Skin epidermis (tissue), 12 donors: ENCODE measurements at regions not wholly inside any gene's neighbourhood (a gene's known extent, or its start where the extent isn't known, plus 50 kb on each side); places are given as distances from the start of the nearest gene placed in this dataset.
"Not testable (repeated sequence)": the region's sequence is repeated elsewhere in the genome, so short reads cannot be mapped to it uniquely, and the experiment has no call there.

ENCODE experiments used
- H3K27ac ChIP-seq, 21 experiments: fragments of 200-600 bp; sonication (generic) in 11 of 21; one replicate each; pipeline ENCODE4 v1.5.0; 2020; ENCODE audit warnings: mild to moderate bottlenecking in 3 of 21, inconsistent platforms in 2 of 21, moderate library complexity in 2 of 21
- H3K4me3 ChIP-seq, 7 experiments: fragments of 200-600 bp; sonication (generic) in 2 of 7; one replicate each; pipeline ENCODE4 v1.5.0; 2020; ENCODE audit warnings: inconsistent platforms in 2 of 7, mild to moderate bottlenecking in 2 of 7, moderate library complexity in 1 of 7

- no peak overlapping the region for H3K4me3 ChIP-seq
- H3K27ac ChIP-seq, result no peak overlapping the region
These were observed 96.7 kb downstream of the NFKBIZ start for GRCh38 chr3:101945980-101946379.

- no peak overlapping the region for H3K27ac ChIP-seq
- no peak overlapping the region for H3K4me3 ChIP-seq
These were observed 97.6 kb downstream of the NFKBIZ start for GRCh38 chr3:101946906-101947305.

GRCh38 chr3:101950510-101950909 is 101.2 kb downstream of the NFKBIZ start:
- Histone ChIP-seq H3K4me3 (no peak overlapping the region), H3K27ac (peak overlapping the region in 16 of 21 experiments; percentile 4 to 80 (median 54))

- H3K4me3 ChIP-seq, result no peak overlapping the region
- H3K27ac ChIP-seq, result peak overlapping the region in 18 of 21 experiments; percentile 4 to 80 (median 58)
These were observed 101.8 kb downstream of the NFKBIZ start for GRCh38 chr3:101950985-101951733.

- no peak overlapping the region for H3K27ac ChIP-seq
- no peak overlapping the region for H3K4me3 ChIP-seq
These were observed 105.0 kb downstream of the NFKBIZ start for GRCh38 chr3:101954361-101954760.

- no peak overlapping the region for H3K4me3 ChIP-seq
- no peak overlapping the region for H3K27ac ChIP-seq
These were observed 105.6 kb downstream of the NFKBIZ start for GRCh38 chr3:101954936-101955335.

- no peak overlapping the region for H3K4me3 ChIP-seq
- H3K27ac ChIP-seq, result no peak overlapping the region
These were observed 112.7 kb downstream of the NFKBIZ start for GRCh38 chr3:101962055-101962454.

GRCh38 chr3:101963902-101964362 is 114.6 kb downstream of the NFKBIZ start:
- peak overlapping the region in 5 of 21 experiments; percentile 2 to 58 (median 22) for H3K27ac ChIP-seq

GRCh38 chr3:101964861-101965260 is 115.5 kb downstream of the NFKBIZ start:
- peak overlapping the region in 2 of 21 experiments; percentile 22 to 58 for H3K27ac ChIP-seq
- H3K4me3 ChIP-seq, result no peak overlapping the region

More at GRCh38 chr3:101963902-101964362, 114.6 kb downstream of the NFKBIZ start:
- H3K4me3 ChIP-seq, result no peak overlapping the region

GRCh38 chr3:101966226-101966625 is 116.9 kb downstream of the NFKBIZ start:
- no peak overlapping the region for H3K27ac ChIP-seq

GRCh38 chr3:101970212-101970611 is 120.9 kb downstream of the NFKBIZ start:
- Histone ChIP-seq H3K4me3 (no peak overlapping the region), H3K27ac (no peak overlapping the region)

More at GRCh38 chr3:101966226-101966625, 116.9 kb downstream of the NFKBIZ start:
- no peak overlapping the region for H3K4me3 ChIP-seq

- Histone ChIP-seq H3K4me3 (no peak overlapping the region), H3K27ac (no peak overlapping the region)
These were observed 121.6 kb downstream of the NFKBIZ start for GRCh38 chr3:101970905-101971304.

- H3K4me3 ChIP-seq, result no peak overlapping the region
- H3K27ac ChIP-seq, result no peak overlapping the region
These were observed 123.3 kb downstream of the NFKBIZ start for GRCh38 chr3:101972430-101973162.

GRCh38 chr3:101973163-101973505 is 123.8 kb downstream of the NFKBIZ start:
- H3K27ac ChIP-seq, result no peak overlapping the region
- no peak overlapping the region for H3K4me3 ChIP-seq

GRCh38 chr3:101975415-101975814 is 126.1 kb downstream of the NFKBIZ start:
- H3K27ac ChIP-seq, H3K4me3 ChIP-seq: not testable (repeated sequence)

GRCh38 chr3:101976473-101976872 is 127.2 kb downstream of the NFKBIZ start:
- H3K27ac ChIP-seq, result no peak overlapping the region

GRCh38 chr3:101978348-101978747 is 129.0 kb downstream of the NFKBIZ start:
- Histone ChIP-seq H3K4me3 (no peak overlapping the region), H3K27ac (no peak overlapping the region)

More at GRCh38 chr3:101976473-101976872, 127.2 kb downstream of the NFKBIZ start:
- H3K4me3 ChIP-seq, result no peak overlapping the region

GRCh38 chr3:101979033-101979432 is 129.7 kb downstream of the NFKBIZ start:
- no peak overlapping the region for H3K27ac ChIP-seq

GRCh38 chr3:101984356-101984755 is 135.0 kb downstream of the NFKBIZ start:
- H3K4me3 ChIP-seq, result no peak overlapping the region
- H3K27ac ChIP-seq, result no peak overlapping the region

More at GRCh38 chr3:101979033-101979432, 129.7 kb downstream of the NFKBIZ start:
- H3K4me3 ChIP-seq, result no peak overlapping the region

- H3K4me3 ChIP-seq, result no peak overlapping the region
- peak overlapping the region in 2 of 21 experiments; percentile 14 to 19 for H3K27ac ChIP-seq
These were observed 139.3 kb downstream of the NFKBIZ start for GRCh38 chr3:101988596-101988995.
